ENCODE measurements at regions not wholly inside any gene's neighbourhood (a gene's known extent, or its start where the extent isn't known, plus 50 kb on each side); places are given as distances from the start of the nearest gene placed in this dataset.

DNA sequence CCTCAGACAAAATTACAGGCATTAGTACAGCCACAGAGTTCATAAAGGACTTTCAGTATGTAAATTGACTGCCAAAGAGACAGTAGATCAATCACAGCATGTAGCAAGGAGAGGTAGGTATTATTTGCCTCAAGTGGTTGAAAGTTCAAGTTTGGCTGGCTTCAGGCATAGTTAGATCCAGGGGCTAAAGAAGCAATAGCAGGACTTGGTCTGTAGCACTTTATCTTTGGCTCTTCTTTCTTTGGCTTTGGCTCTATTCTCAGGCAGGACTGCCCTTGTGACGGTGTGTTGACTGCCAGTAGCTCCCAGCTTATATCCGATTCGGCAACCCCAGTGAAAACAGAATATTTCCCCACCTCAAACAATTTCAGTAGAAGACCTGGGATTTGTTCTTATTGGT lies 346.0 kb upstream of the TBX3 start:
- H3K27me3 Mint-ChIP-seq, result no peaks in the 10 kb centered on the region
- H3K27ac Mint-ChIP-seq, result no peak overlapping the region
- H3K9me3 Mint-ChIP-seq, result peaks cover 3% of the 10 kb centered on the region
- intact Hi-C loops (cut with micrococcal nuclease), result no loop called here
- H3K4me1 Mint-ChIP-seq, result no peaks in the 10 kb centered on the region
- DNase-seq (no peak), ATAC-seq (ENCODE audit: low read depth) (no peak)
- no peak overlapping the region for H3K4me3 Mint-ChIP-seq
- TF ChIP-seq, protein P1, sequence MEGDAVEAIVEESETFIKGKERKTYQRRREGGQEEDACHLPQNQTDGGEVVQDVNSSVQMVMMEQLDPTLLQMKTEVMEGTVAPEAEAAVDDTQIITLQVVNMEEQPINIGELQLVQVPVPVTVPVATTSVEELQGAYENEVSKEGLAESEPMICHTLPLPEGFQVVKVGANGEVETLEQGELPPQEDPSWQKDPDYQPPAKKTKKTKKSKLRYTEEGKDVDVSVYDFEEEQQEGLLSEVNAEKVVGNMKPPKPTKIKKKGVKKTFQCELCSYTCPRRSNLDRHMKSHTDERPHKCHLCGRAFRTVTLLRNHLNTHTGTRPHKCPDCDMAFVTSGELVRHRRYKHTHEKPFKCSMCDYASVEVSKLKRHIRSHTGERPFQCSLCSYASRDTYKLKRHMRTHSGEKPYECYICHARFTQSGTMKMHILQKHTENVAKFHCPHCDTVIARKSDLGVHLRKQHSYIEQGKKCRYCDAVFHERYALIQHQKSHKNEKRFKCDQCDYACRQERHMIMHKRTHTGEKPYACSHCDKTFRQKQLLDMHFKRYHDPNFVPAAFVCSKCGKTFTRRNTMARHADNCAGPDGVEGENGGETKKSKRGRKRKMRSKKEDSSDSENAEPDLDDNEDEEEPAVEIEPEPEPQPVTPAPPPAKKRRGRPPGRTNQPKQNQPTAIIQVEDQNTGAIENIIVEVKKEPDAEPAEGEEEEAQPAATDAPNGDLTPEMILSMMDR (IDR thresholded peaks at IDR 0.05), result no peak
- ChIA-PET POLR2A (no interaction called here), CTCF (no interaction called here)
- no peaks in the 10 kb centered on the region for H3K36me3 Mint-ChIP-seq (ENCODE audit: low read depth)

DNA sequence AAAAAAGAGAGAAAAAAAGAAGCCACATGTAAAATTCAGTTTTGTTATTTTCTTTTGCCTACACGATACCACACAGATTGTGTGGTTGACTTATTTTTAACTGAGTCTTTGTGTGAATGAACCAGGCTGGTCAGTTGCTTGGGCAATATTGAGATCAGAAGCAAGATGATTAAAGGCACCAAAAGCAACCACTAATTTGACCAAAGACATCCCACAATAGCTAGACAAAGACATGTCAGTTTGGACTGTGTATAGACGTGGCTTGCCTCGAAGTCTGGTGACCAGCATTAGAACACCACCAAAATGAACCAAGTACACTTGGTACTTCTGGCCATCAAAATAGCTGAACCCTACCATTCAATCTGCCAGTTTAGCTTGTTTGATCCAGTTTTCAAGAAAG lies 340.6 kb upstream of the TBX3 start:
- Mint-ChIP-seq H3K4me3 (no peak overlapping the region), H3K27ac (no peak overlapping the region), H3K9me3 (peaks cover 8% of the 10 kb centered on the region), H3K4me1 (no peaks in the 10 kb centered on the region), H3K36me3 (ENCODE audit: low read depth) (no peaks in the 10 kb centered on the region), H3K27me3 (no peaks in the 10 kb centered on the region)
- ATAC-seq (ENCODE audit: low read depth) (no peak), DNase-seq (no peak)
- intact Hi-C loops (cut with micrococcal nuclease), result no loop called here
- TF ChIP-seq, protein P1 (IDR thresholded peaks at IDR 0.05), result no peak
- CTCF ChIA-PET, result no interaction called here
- POLR2A ChIA-PET, result no interaction called here

DNA sequence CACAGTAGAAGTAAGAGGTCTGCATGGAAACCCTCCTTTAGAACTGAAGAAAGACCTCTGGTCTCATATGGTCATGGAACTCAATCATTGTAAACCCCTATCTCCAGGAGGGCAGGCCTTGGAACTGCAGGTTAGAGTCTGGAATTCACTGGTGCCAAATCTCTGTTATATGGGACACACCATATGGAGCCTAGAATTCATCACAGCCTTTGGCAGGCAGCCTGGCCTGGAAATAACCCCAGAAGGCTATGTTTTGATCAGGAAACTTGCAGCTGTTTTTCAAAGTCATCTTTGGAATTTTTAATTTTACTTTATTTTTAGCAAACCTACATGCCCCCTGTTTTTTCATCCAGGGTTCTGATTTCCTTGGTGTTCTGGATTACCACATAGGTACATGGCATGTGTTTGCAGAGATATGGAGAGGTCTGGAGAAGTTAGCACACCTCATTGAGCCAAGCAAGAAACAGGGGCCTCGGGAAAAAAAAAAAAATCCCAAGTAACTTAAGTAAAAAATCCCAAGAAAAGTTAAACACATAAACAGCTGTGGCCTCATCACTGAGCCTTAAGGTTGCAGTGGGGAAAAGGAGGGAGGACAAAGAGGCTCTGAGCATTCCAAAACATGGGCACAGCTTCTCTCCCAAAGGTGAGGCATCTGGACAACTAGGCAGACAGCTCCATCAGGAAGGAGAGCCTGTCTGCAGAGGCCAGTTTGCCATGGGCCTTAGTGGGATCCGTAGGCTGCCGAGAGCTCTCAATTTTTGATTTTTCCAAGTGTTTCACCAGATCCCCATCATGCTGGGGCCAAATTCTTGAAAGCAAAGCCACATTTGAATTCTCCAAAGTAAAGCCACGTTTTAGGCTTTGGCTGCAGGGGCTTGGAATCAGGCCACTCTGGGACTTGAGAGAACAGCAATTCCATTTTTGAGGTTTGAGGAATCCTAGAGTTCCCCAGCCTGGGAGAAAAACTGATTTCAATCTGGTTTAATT lies 339.6 kb upstream of the TBX3 start:
- intact Hi-C loops (cut with micrococcal nuclease), result no loop called here
- ATAC-seq (ENCODE audit: low read depth) (no peak), DNase-seq (no peak)
- Mint-ChIP-seq H3K27me3 (no peaks in the 10 kb centered on the region), H3K4me1 (no peaks in the 10 kb centered on the region), H3K27ac (no peak overlapping the region), H3K9me3 (peaks cover 8% of the 10 kb centered on the region), H3K4me3 (no peak overlapping the region), H3K36me3 (ENCODE audit: low read depth) (no peaks in the 10 kb centered on the region)
- ChIA-PET POLR2A (no interaction called here), CTCF (no interaction called here)
- TF ChIP-seq, protein P1 (IDR thresholded peaks at IDR 0.05), result no peak

DNA sequence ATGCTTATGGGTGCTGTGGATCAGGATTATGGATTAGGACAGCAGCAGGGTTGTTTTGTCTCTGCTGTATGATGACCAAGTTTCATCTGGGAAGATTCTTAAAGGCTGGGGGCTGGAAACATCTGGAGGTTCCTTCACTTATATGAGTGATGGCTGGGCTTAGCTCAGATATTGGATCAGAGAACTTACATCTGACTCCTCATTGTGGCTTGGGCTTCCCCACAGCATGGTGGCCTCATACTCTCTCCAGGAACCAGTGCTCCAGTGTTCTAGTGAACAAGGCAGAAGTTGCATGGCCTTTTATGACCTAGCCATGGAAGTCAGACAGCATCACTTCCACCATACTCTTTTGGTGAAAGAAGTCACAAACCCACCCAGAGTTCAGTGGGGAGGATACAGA lies 336.1 kb upstream of the TBX3 start:
- no peak for DNase-seq
- Mint-ChIP-seq H3K4me3 (no peak overlapping the region), H3K4me1 (no peaks in the 10 kb centered on the region), H3K36me3 (ENCODE audit: low read depth) (no peaks in the 10 kb centered on the region), H3K27me3 (no peaks in the 10 kb centered on the region), H3K9me3 (peaks cover 9% of the 10 kb centered on the region), H3K27ac (no peak overlapping the region)
- CTCF ChIA-PET, result no interaction called here
- TF ChIP-seq, protein P1 (IDR thresholded peaks at IDR 0.05), result no peak
- POLR2A ChIA-PET, result no interaction called here
- intact Hi-C loops (cut with micrococcal nuclease), result no loop called here
- ATAC-seq (ENCODE audit: low read depth), result no peak

DNA sequence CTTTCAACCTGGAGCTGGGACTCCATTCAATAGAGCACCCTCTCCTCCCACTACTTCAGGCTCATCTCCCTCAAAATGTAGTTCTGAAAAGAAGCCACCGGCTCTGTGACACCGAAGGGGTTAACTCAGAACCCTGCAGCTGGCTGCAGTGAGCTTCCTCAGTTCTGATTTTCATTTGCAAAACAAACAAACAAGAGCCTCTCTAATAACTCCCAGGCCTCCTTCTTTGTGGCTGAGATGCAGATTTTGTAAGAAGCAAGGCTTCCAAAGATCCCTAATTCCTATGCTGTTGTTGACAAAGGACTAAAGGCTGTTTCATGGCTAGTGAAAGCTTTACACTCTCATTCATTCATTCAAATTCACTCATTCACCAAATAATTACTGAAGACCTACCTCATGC lies 333.4 kb upstream of the TBX3 start:
- no peaks in the 10 kb centered on the region for H3K36me3 Mint-ChIP-seq (ENCODE audit: low read depth)
- no peak overlapping the region for H3K27ac Mint-ChIP-seq
- H3K9me3 Mint-ChIP-seq, result peaks cover 14% of the 10 kb centered on the region
- no peaks in the 10 kb centered on the region for H3K4me1 Mint-ChIP-seq
- H3K4me3 Mint-ChIP-seq, result no peak overlapping the region
- ATAC-seq (ENCODE audit: low read depth) (no peak), DNase-seq (no peak)
- POLR2A ChIA-PET, result no interaction called here
- TF ChIP-seq, protein P1 (IDR thresholded peaks at IDR 0.05), result no peak
- intact Hi-C loops (cut with micrococcal nuclease), result no loop called here
- H3K27me3 Mint-ChIP-seq, result no peaks in the 10 kb centered on the region
- CTCF ChIA-PET, result no interaction called here

Data from activated B cell treated with CpG ODN at 0.5 μM for 24 hours (primary cell).